Iris pigment epithelial cell (primary cell): ENCODE measurements at regions not wholly inside any gene's neighbourhood (a gene's known extent, or its start where the extent isn't known, plus 50 kb on each side); places are given as distances from the start of the nearest gene placed in this dataset.

Experiments used
- DNase-seq: peaks from one replicate; pipeline ENCODE4 v3.0.0-alpha.2; 2011; ENCODE audit warnings: low read depth

DNA sequence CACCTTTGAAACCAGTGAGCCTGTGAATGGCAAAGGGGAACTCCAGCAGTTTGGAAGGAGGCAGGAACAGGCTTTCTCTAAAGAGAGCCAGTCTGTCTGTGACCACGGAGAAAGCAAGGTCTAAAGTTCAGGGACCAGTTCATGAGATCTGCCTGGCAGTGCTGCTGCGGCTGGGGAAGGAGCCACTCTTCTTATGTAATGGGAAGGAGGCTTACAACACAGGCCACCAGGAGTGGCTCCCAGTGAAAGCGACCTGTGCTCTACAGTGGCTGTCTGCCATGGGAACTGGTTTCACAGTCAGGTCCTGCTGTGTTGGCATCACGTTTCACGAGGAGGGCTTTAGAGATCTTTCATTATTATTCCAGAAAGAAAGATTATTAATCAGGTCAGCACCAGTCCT lies 291.9 kb upstream of the PRDM1 start:
- DNase-seq: no peak

DNA sequence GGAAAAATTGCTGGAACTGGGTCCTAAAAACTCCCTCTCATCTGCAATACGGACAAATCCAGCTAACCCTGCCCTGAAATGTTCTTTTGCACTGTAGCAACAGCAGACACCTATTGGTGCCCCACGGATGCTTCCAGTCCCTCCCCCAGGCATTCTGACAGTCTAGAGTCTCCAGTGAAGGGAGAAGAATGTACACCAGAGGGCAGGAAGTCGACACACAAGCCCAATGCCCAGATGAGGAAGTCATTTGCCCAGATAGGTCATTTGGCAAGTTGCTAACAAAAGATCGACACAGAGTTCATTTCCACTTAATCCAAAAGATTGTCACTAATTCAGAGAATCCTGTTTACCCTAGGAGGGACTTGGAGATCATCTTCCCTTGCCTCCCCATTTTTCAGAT lies 293.0 kb upstream of the PRDM1 start:
- DNase-seq: no peak

DNA sequence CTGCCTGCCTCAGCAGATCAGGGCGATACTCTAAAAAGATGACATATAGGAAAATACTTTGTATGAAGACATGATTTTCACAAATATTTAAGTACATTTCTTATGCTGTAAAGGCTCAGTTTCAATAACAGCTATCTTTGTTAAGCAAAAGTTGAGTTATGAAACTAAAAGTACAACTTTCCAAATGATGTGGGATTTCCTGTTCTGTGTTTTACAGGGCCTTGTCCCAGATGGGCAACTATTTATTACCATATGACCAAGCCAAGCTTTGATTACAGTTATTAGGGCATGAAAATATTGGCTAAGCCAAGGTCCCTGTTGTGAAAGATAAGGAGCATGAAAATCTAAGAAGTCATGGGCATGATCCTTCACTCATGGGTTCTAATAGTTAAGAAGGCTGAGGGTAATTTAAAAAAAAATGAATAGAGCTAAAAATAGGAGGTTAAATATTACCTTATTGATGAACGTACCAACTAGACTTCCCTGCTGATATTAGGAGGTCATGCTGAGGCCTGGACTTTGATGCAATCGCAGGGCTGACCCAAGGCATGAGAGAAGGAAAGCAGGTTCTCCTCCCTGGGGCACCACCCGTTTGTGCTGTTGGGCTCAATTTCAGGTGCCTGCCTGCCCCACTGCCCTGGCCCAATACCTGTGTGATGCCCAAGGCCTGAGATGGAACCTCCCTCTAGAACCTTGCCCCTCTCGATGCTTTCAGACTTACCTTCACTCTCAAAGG lies 294.4 kb upstream of the PRDM1 start:
- DNase-seq: no peak

DNA sequence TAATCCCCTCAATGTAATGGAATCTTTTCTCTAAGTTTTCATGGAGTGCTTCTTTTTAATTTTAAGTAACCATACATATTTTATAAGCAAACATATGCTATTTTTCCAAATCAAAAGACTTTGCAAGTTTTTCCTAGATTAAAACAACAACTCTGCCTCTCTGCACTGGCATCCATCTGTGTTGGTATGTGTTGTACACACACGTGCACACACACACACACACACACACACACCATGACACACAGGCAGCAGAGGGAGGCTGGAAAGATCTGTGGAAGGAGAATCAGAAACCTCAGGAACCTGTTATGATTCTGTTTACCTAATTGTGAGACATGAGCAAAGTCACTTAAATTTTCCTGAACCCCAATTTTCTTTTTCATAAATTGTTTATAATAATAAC lies 295.0 kb upstream of the PRDM1 start:
- DNase-seq: no peak

DNA sequence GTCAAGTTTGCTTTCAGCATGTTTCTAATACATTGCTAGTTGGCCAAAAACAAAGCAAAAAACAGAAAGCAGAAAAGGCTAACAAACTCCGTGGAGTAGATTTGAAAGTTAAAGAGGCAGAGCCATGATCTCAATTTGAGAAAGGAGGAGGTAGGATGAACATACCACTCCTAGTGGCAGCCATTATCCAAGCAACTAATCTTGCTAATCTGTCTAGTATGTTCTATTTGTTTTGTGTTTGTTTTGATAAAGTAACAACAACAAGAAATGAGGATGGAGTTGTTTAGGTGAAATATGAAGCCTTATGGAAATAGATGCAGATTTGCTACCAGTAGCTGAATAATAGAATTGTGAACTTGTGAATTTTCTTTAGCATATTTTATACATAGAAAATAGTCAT lies 295.5 kb upstream of the PRDM1 start:
- no peak for DNase-seq

GRCh38 chr6:105789935-105790334 lies 296.2 kb upstream of the PRDM1 start:
- no peak for DNase-seq

GRCh38 chr6:105787747-105788146 lies 298.4 kb upstream of the PRDM1 start:
- no peak for DNase-seq

DNA sequence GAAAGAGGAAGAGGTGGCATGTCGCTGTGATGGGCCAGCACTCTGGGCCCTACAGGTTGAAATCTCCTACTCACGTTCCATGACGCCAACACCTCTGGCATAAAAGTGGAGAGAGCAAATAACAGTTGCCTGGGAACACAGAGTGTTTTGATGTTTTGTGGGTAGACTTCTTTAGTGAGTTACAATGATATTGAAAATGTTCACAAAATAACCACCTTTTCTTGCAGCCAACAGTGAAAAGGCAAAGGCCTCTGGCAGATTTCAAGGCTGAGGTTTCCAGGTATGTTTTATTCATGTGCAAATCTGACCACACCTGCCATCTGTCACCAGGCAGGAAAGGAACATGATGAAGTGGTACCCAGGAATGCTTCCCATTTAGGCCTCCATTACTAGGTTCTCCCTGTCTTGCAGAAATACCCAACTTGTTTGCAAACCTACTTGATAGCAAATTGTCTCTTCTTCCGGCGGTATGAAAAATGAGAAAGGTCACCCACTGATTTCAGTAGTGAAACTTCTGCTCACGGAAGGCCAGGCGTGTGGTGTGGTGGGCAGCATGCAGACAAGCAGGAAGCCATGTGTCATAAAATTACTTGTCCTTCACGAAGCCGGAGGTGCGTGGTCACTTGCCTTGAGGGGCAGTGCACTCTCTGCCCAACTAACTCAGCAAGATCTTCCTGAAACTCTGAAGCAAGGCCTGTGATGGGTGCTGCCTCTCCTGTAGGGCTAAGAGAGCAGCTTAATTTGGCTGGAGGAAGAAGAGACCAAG lies 299.1 kb upstream of the PRDM1 start:
- DNase-seq: no peak

GRCh38 chr6:105786449-105786848 lies 299.7 kb upstream of the PRDM1 start:
- no peak for DNase-seq

DNA sequence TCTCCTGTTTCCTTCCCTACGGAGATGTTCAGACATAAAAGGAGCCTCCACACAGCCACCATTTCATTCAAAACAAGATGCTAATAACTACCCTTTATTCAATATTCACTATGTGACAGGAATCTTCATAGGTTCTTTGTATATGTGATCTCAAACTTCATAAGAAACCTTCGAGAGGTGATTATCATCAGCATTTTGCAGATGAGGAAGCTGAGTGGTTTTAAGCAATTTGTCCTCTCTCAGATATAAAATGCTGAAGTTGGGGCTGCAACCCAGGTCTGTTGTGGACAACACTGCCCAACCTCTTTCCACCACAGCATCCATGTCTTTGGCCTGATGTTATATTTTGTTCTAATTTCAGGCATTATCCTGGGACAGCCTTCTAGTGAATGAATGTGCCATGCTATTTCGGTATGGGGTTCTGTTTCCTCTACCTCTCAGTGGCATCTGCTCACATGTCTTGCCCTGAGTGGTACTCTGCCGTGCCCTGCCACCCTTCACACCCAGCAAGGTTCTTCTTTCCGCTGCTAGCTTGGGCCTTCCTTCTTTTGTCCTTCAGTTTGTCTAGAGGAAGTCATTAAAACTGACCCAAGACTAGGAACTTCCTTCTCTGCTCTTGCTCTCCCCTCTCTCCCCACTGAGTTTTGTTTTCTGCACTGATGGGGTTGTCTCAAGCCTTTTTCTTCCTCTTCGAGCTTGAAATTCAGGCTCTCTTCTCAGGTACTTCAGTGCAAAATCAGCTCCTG lies 300.9 kb upstream of the PRDM1 start:
- no peak for DNase-seq

- no peak for DNase-seq
Measured at GRCh38 chr6:105784179-105784578, 302.0 kb upstream of the PRDM1 start.

DNA sequence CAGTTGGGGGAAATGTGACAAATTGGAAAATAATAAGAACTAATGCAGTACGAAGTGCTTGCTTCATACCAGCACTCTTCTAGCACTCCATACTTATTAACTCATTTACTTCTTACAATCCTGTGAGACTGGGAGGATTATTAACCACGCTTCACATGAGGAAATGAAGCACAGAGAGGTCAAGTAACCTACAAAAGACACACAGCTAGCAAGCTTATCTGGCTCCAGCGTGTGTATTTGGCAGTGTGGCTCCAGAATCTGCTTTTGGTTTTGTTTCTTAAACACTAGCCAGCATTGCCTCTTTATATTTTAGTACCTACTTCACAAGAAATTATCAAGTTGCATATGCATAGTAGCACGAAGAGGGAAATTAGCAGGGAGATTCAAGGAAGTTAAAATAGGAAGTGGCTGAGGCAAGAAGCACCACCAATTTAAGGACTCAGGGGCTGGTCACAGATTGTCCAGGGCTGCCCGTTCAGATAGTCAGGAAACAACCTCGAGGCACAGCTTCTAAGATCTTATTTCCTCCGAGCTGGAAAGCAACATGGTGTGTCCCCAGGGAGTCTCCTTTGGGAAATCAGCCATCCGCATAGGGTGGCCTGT lies 302.7 kb upstream of the PRDM1 start:
- DNase-seq: no peak

DNA sequence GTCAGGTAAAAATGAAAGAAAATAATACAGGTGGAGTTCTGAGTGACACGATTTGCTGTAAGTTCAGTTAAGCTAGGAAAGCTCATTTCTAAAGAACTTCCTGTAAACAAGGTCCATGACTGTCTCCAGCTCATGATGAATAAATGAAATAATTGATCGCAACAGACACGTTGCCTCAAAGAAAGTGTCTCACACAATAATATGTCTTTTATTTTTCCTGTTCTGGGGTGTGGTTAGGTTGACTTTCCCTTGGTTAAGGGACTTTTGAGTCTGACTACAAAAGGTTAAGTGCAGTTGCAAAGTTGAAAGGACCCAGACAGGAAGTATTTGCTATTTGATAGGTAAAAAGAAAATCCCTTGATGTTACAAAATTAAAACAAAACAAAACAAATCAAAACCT lies 304.2 kb upstream of the PRDM1 start:
- DNase-seq: no peak

DNA sequence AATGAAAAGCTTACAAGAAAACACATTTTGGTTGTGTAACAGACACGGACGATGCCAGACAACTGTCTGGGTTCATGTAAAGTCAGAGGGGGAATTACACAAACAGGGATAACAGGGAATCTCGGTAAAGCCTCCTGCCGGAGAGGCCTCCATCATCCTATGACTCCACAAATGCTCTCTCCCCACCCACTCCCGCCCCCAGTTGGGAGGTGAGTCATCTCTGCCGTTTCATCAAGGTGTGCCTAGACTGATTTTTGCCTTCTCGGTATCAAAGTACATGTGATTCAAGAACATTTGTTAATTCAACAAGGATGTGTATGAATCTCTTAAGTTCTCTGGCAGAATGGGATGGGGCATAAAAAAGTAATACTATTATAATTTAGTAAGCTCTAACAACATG lies 304.9 kb upstream of the PRDM1 start:
- no peak for DNase-seq

GRCh38 chr6:105780146-105780860 lies 305.8 kb upstream of the PRDM1 start:
- DNase-seq: peak; percentile 18

GRCh38 chr6:105779110-105779509 lies 307.0 kb upstream of the PRDM1 start:
- no peak for DNase-seq

GRCh38 chr6:105775095-105775494 lies 311.0 kb upstream of the PRDM1 start:
- no peak for DNase-seq

- DNase-seq: no peak
Measured at GRCh38 chr6:105774247-105774646, 311.9 kb upstream of the PRDM1 start.

DNA sequence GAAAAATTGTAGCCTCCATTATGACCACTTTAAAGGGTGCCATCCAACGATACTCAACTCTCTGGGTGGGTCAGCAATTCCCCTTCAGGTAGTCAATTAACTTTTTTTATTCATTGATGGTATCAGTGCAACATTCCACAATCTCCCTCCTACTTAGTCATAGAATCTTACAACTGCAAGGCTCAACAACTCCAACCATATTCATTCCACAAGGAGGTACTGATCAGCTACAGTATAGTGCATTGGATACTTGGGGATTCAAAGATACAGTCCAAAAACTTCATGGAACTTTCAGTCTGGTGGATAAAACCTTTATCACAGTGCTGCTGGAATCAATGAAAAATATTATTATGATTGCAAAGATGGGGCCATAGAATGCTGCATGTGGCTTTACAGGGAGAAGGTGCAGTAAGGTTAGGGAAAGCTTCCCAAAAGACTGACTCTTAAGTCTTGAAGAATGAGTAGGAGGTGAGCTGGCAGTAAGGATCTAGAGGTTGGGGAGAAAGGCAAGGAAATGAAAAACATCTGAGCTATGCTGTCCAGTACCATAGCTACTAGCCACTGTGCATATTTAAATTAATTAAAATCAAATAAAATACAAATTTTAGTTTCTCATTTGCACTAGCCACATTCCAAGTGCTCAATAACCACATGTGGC lies 314.7 kb upstream of the PRDM1 start:
- DNase-seq: no peak

DNA sequence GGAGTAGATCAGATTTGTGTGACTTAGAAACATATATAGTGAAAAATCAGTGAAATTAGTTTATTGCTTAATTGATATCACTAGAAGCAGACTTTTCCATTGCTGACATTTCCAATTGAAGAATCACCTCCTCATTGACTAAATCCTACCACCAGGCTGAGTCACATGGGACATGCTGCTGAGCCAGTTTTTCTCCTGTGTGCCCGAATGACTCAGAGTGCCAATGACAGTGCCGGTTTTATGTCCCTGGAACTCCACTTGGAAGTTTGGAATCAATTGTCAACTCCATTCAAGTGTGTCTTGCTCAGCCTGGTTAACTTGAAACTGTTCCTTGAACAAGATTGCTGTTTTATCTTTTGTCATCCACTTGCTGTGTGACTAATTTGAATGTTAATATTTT lies 316.1 kb upstream of the PRDM1 start:
- DNase-seq: no peak

DNA sequence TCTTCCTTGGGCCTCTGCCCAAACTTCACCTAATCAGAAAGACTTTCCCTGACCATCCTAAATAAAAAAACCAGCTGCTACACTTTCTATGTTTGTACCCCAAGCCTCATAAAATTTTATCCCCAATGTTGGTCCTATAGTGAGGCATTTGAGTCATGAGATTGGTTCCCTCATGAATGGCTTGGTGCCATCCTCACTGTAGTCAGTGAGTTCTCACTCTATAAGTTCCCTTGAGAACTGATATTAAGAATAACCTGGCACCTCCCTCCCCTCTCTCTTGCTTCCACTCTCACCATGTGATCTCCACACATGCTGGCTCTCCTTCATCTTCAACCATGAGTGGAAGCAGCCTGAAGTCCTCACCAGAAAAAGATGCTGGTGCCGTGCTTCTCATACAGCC lies 316.9 kb upstream of the PRDM1 start:
- no peak for DNase-seq
